ENCODE measurements at regions not wholly inside any gene's neighbourhood (a gene's known extent, or its start where the extent isn't known, plus 50 kb on each side); places are given as distances from the start of the nearest gene placed in this dataset.

DNA sequence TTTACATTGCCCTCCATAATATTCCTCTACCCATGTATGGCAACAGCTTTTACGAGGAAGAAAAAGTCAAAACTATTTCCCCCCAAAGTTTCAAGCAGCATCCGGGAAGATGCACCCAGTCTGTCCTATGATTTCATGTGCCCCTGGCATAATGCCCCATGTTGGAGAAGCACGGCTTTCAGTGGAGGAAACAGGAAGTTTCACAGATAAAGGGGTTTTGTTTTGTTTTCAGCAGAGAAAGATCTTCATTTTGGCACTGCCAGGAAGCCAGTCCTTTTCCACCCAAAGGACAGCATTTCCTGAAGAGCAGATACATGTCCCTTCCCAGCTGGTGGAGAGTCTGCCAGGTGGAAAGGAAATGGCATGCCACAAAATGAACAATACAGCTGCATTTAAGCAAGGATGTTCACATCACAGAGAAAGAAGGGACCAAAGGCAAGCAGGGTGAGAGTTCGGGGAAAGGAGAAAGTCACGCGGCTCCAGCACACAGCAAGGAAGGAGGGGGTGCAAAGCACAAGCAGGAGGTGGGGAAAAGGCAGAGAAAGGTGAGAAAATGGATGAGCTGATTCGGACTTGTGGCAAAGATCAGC lies 95.3 kb upstream of the HIVEP3 start:
- Histone ChIP-seq H3K79me2 (no peaks in the 10 kb centered on the region), H3K9me2 (replicated peaks; ENCODE audit: insufficient read depth) (no peaks in the 10 kb centered on the region), H4K20me1 (ENCODE audit: insufficient read depth, poor library complexity, severe bottlenecking) (no peaks in the 10 kb centered on the region), H2AFZ (no peak overlapping the region), H3K4me2 (no peak overlapping the region), H3K27ac (no peak overlapping the region), H3K4me1 (ENCODE audit: insufficient read depth) (no peaks in the 10 kb centered on the region), H3K9me3 (ENCODE audit: low read depth) (no peaks in the 10 kb centered on the region), H3K4me3 (no peak overlapping the region), H3K36me3 (replicated peaks; ENCODE audit: insufficient read depth, low read depth) (no peaks in the 10 kb centered on the region), H3K27me3 (peaks cover 12% of the 10 kb centered on the region)
- 85% methylated on average over 7 of the region's 7 CpGs for WGBS (ENCODE audit: low lambda C conversion rate, missing lambda C conversion rate)
- TF ChIP-seq, protein P1, sequence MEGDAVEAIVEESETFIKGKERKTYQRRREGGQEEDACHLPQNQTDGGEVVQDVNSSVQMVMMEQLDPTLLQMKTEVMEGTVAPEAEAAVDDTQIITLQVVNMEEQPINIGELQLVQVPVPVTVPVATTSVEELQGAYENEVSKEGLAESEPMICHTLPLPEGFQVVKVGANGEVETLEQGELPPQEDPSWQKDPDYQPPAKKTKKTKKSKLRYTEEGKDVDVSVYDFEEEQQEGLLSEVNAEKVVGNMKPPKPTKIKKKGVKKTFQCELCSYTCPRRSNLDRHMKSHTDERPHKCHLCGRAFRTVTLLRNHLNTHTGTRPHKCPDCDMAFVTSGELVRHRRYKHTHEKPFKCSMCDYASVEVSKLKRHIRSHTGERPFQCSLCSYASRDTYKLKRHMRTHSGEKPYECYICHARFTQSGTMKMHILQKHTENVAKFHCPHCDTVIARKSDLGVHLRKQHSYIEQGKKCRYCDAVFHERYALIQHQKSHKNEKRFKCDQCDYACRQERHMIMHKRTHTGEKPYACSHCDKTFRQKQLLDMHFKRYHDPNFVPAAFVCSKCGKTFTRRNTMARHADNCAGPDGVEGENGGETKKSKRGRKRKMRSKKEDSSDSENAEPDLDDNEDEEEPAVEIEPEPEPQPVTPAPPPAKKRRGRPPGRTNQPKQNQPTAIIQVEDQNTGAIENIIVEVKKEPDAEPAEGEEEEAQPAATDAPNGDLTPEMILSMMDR (IDR thresholded peaks at IDR 0.05; ENCODE audit: poor library complexity) = no peak
- TF ChIP-seq EZH2phosphoT487 (IDR thresholded peaks at IDR 0.05; ENCODE audit: low read depth, severe bottlenecking, unreplicated experiment) (no peak), EZH2 (IDR thresholded peaks at IDR 0.05; ENCODE audit: borderline replicate concordance) (no peak)
- DNase-seq (ENCODE audit: low spot score) = no peak

DNA sequence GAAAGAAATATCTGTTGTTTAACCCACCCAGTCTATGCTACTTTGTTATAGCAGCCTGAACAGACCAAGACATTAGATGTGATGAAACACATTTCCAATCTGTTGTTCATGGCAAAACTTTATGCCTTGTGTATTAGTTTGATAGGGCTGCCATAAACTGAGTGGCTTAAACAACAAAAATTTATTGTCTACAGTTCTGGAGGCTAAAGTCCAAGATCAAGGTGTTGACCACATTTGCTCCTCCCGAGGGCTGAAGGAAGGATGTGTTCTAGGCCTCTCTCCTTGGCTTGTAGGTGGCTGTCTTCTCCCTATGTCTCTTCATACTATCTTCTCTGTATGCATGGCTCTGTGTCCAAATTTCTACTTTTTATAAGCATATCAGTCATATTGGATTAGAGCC lies 94.1 kb upstream of the HIVEP3 start:
- 60% methylated on average over 1 of the region's 1 CpG for WGBS (ENCODE audit: low lambda C conversion rate, missing lambda C conversion rate)
- H2AFZ ChIP-seq = no peak overlapping the region
- H3K9me2 ChIP-seq (replicated peaks; ENCODE audit: insufficient read depth) = no peaks in the 10 kb centered on the region
- H4K20me1 ChIP-seq (ENCODE audit: insufficient read depth, poor library complexity, severe bottlenecking) = no peaks in the 10 kb centered on the region
- H3K4me2 ChIP-seq = no peak overlapping the region
- H3K4me1 ChIP-seq (ENCODE audit: insufficient read depth) = no peaks in the 10 kb centered on the region
- no peak for DNase-seq (ENCODE audit: low spot score)
- H3K27me3 ChIP-seq = peaks cover 12% of the 10 kb centered on the region
- no peaks in the 10 kb centered on the region for H3K79me2 ChIP-seq
- H3K9me3 ChIP-seq (ENCODE audit: low read depth) = no peaks in the 10 kb centered on the region
- no peak overlapping the region for H3K4me3 ChIP-seq
- H3K27ac ChIP-seq = no peak overlapping the region
- no peaks in the 10 kb centered on the region for H3K36me3 ChIP-seq (replicated peaks; ENCODE audit: insufficient read depth, low read depth)
- TF ChIP-seq EZH2 (IDR thresholded peaks at IDR 0.05; ENCODE audit: borderline replicate concordance) (no peak), EZH2phosphoT487 (IDR thresholded peaks at IDR 0.05; ENCODE audit: low read depth, severe bottlenecking, unreplicated experiment) (no peak)
- TF ChIP-seq, protein P1 (IDR thresholded peaks at IDR 0.05; ENCODE audit: poor library complexity) = no peak

DNA sequence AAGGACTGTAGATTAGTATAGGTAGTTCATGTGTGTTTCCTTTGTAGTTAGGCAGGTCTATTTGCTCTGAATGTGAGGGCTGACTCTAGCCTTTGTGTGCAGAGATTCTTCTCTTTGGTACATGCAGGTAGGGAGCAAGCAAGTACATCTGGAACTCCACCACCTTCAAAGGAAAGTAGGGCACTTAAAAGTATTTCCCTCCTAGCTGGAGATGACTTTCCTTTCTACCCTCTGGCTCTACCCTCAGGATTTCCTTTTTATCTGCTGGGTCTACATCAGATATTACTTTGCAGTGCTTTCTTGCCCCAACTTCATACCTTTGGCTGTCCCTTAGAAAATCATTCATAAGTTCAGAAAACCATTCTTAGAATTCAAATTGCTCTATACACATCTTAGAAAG lies 91.7 kb upstream of the HIVEP3 start:
- no peak for TF ChIP-seq EZH2 (IDR thresholded peaks at IDR 0.05; ENCODE audit: borderline replicate concordance)
- TF ChIP-seq EZH2phosphoT487 (IDR thresholded peaks at IDR 0.05; ENCODE audit: low read depth, severe bottlenecking, unreplicated experiment) = no peak
- TF ChIP-seq, protein P1 (IDR thresholded peaks at IDR 0.05; ENCODE audit: poor library complexity) = no peak
- Histone ChIP-seq H3K9me2 (replicated peaks; ENCODE audit: insufficient read depth) (no peaks in the 10 kb centered on the region), H4K20me1 (ENCODE audit: insufficient read depth, poor library complexity, severe bottlenecking) (no peaks in the 10 kb centered on the region), H3K4me3 (no peak overlapping the region), H3K27ac (no peak overlapping the region), H3K9me3 (ENCODE audit: low read depth) (no peaks in the 10 kb centered on the region), H2AFZ (no peak overlapping the region), H3K36me3 (replicated peaks; ENCODE audit: insufficient read depth, low read depth) (no peaks in the 10 kb centered on the region), H3K27me3 (peaks cover 4% of the 10 kb centered on the region), H3K4me2 (no peak overlapping the region), H3K79me2 (no peaks in the 10 kb centered on the region), H3K4me1 (ENCODE audit: insufficient read depth) (no peaks in the 10 kb centered on the region)
- no peak for DNase-seq (ENCODE audit: low spot score)

DNA sequence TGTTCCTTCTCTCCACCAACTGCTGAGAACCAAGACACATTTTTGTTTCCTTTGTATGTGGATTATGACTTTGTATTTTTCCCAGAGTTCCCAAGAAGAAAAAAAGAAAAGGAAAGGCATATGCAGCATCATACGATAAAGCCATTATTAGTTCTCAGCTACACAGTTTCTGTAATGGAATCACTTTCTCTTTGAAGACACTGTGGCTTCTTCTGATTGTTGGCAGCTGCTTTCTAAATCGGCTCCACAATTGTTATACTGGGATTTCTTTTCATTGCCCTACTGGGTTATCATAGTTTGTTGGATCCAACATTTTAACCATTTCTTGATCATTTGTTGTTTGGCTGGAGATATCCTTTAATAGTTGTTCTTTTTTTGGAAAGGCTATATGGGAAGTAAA lies 89.5 kb upstream of the HIVEP3 start:
- Histone ChIP-seq H2AFZ (no peak overlapping the region), H3K27me3 (peaks cover 4% of the 10 kb centered on the region), H3K9me2 (replicated peaks; ENCODE audit: insufficient read depth) (no peaks in the 10 kb centered on the region), H3K4me2 (no peak overlapping the region), H4K20me1 (ENCODE audit: insufficient read depth, poor library complexity, severe bottlenecking) (no peaks in the 10 kb centered on the region), H3K27ac (no peak overlapping the region), H3K4me1 (ENCODE audit: insufficient read depth) (no peaks in the 10 kb centered on the region), H3K9me3 (ENCODE audit: low read depth) (no peaks in the 10 kb centered on the region), H3K4me3 (no peak overlapping the region), H3K79me2 (no peaks in the 10 kb centered on the region), H3K36me3 (replicated peaks; ENCODE audit: insufficient read depth, low read depth) (no peaks in the 10 kb centered on the region)
- DNase-seq (ENCODE audit: low spot score) = no peak
- WGBS (ENCODE audit: low lambda C conversion rate, missing lambda C conversion rate) = 94% methylated on average over 2 of the region's 2 CpGs
- TF ChIP-seq EZH2phosphoT487 (IDR thresholded peaks at IDR 0.05; ENCODE audit: low read depth, severe bottlenecking, unreplicated experiment) = no peak
- TF ChIP-seq, protein P1 (IDR thresholded peaks at IDR 0.05; ENCODE audit: poor library complexity) = no peak
- no peak for TF ChIP-seq EZH2 (IDR thresholded peaks at IDR 0.05; ENCODE audit: borderline replicate concordance)

Measured in hepatocyte (in vitro differentiated cells).